Effector memory CD8-positive, alpha-beta T cell (primary cell): ENCODE measurements at regions not wholly inside any gene's neighbourhood (a gene's known extent, or its start where the extent isn't known, plus 50 kb on each side); places are given as distances from the start of the nearest gene placed in this dataset.

Experiments used
- ATAC-seq: fragments of 150-1000 bp; cut with Tn5 transposase; replicated peaks from 2 replicates; pipeline ENCODE4 v1.10.0; 2021; ENCODE audit warnings: mild to moderate bottlenecking, moderate library complexity
- DNase-seq, 3 experiments: peaks; one replicate each; pipeline ENCODE4 v3.0.0; 2021
- H3K27ac Mint-ChIP-seq, 2 donors: one replicate each; pipeline ENCODE4 v1.8.0; 2022; ENCODE audit warnings: mild to moderate bottlenecking in 2 of 2, mixed read lengths in 2 of 2, moderate library complexity in 2 of 2
- H3K27me3 Mint-ChIP-seq, 2 donors: one replicate each; pipeline ENCODE4 v1.8.0; 2022; ENCODE audit warnings: mixed read lengths in 2 of 2
- H3K36me3 Mint-ChIP-seq: one replicate; pipeline ENCODE4 v1.8.0; 2022; ENCODE audit warnings: mild to moderate bottlenecking, moderate library complexity, mixed read lengths; ENCODE audit not compliant: insufficient read depth
- H3K4me1 Mint-ChIP-seq, 2 donors: one replicate each; pipeline ENCODE4 v1.8.0; 2022; ENCODE audit warnings: low read depth in 2 of 2, mixed read lengths in 2 of 2
- H3K4me3 Mint-ChIP-seq, 2 donors: one replicate each; pipeline ENCODE4 v1.8.0; 2022; ENCODE audit warnings: mild to moderate bottlenecking in 2 of 2, mixed read lengths in 2 of 2, moderate library complexity in 2 of 2
- H3K9me3 Mint-ChIP-seq, 2 donors: one replicate each; pipeline ENCODE4 v1.8.0; 2022; ENCODE audit warnings: mixed read lengths in 2 of 2

GRCh38 chr1:173280899-173281660 is 73.9 kb upstream of the TNFSF4 start:
- ATAC-seq (peak; percentile 63), DNase-seq (no peak)
- H3K36me3 Mint-ChIP-seq = no peaks in the 10 kb centered on the region
- H3K4me3 Mint-ChIP-seq = no peak overlapping the region
- no peak overlapping the region for H3K27ac Mint-ChIP-seq
- no peaks in the 10 kb centered on the region for H3K27me3 Mint-ChIP-seq
- peaks cover 4 to 11% of the 10 kb centered on the region in 2 donors for H3K4me1 Mint-ChIP-seq
- H3K9me3 Mint-ChIP-seq = peaks cover 0 to 6% of the 10 kb centered on the region in 2 donors

DNA sequence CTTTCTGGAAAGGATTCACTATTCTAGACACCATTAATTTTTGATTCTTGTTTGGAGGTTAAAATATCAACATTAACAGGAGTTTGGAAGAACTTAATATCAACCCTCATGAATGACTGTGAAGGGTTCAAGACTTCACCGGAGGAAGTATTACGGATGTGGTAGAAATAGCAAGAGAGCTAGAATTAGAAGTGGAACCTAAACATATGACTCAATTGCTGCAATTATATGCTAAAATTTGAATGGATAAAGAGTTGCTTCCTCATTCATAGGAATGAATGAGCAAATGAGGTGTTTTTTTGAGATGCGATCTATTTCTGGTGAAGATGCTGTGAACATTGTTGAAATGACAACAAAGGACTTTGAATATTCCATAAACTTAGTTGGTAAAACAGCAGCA is 77.9 kb upstream of the TNFSF4 start:
- DNase-seq (no peak), ATAC-seq (no peak)
- no peak overlapping the region for H3K4me3 Mint-ChIP-seq
- H3K36me3 Mint-ChIP-seq = no peaks in the 10 kb centered on the region
- H3K4me1 Mint-ChIP-seq = peaks cover 6% of the 10 kb centered on the region in 2 donors
- no peak overlapping the region for H3K27ac Mint-ChIP-seq
- peaks cover 0 to 3% of the 10 kb centered on the region in 2 donors for H3K9me3 Mint-ChIP-seq
- H3K27me3 Mint-ChIP-seq = no peaks in the 10 kb centered on the region

- Mint-ChIP-seq H3K27me3 (no peaks in the 10 kb centered on the region), H3K9me3 (no peaks in the 10 kb centered on the region), H3K4me1 (peaks cover 7 to 10% of the 10 kb centered on the region in 2 donors), H3K4me3 (no peak overlapping the region), H3K36me3 (no peaks in the 10 kb centered on the region), H3K27ac (no peak overlapping the region)
- DNase-seq (no peak), ATAC-seq (no peak)
Measured at GRCh38 chr1:173287785-173288184, 80.7 kb upstream of the TNFSF4 start.

DNA sequence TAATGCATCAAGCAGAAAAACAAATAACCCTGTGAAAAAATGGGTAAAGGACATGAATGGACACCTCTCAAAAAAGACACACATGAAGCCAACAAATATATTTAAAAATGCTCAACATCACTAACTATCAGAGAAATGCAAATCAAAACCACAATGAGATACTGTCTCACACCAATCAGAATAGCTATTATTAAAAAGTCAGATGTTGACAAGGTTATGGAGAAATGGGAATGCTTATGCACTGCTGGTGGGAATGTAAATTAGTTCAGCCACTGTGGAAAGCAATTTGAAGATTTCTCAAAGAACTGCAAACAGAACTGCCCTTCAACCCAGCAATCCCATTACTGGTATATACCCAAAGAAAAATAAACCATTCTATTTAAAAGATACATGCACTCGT is 86.6 kb upstream of the TNFSF4 start:
- Mint-ChIP-seq H3K27me3 (no peaks in the 10 kb centered on the region), H3K27ac (no peak overlapping the region), H3K4me3 (no peak overlapping the region), H3K9me3 (no peaks in the 10 kb centered on the region), H3K4me1 (peaks cover 18 to 23% of the 10 kb centered on the region in 2 donors), H3K36me3 (no peaks in the 10 kb centered on the region)
- DNase-seq (no peak), ATAC-seq (no peak)

- Mint-ChIP-seq H3K9me3 (no peaks in the 10 kb centered on the region), H3K27me3 (no peaks in the 10 kb centered on the region), H3K27ac (peak overlapping the region in 1 of 2 donors; percentile 5), H3K36me3 (no peaks in the 10 kb centered on the region), H3K4me3 (no peak overlapping the region), H3K4me1 (peaks cover 18 to 23% of the 10 kb centered on the region in 2 donors)
- ATAC-seq (no peak), DNase-seq (no peak)
Measured at GRCh38 chr1:173294843-173295242, 87.7 kb upstream of the TNFSF4 start.

DNA sequence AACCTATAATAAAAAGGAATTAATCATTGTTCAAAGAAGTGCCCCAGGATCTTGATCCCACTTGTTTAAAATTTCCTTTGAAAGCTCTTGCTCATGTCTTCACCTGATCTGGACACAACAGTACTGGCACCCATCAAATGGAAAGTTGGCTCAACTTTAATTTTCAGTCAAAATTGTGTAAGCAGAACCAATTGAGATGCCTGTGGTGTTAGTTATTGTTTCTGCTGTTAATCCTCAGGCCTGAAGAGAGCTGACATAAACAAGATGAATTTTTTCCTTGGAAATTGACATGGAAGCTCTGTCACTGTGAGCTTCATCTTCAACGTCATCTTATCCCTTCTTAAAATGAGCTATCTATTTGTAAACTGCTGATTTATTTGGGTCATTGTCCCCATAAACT is 88.3 kb upstream of the TNFSF4 start:
- H3K36me3 Mint-ChIP-seq = no peaks in the 10 kb centered on the region
- H3K4me1 Mint-ChIP-seq = peaks cover 14 to 23% of the 10 kb centered on the region in 2 donors
- no peak overlapping the region for H3K4me3 Mint-ChIP-seq
- ATAC-seq (no peak), DNase-seq (no peak)
- H3K9me3 Mint-ChIP-seq = no peaks in the 10 kb centered on the region
- H3K27me3 Mint-ChIP-seq = no peaks in the 10 kb centered on the region
- no peak overlapping the region for H3K27ac Mint-ChIP-seq

DNA sequence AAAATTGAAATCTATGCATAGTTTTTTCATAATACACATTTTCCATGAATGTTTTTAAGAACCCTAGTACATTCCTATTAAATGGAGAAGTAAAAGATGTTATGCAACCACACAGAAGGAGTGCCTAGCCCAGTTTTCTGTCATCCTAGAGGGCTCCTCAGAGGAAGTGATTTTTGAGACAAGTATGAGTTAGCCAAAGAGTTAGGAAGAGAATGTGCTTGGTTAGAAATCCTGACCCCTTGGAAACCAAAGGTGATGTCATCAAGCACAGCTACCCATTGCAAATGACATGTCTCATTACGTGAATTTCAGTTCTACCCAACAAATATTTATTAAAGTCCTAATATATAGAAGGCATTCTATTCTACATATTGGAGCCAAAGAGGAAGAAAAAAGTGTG is 88.9 kb upstream of the TNFSF4 start:
- no peak for ATAC-seq
- no peak for DNase-seq
- Mint-ChIP-seq H3K27ac (no peak overlapping the region), H3K27me3 (no peaks in the 10 kb centered on the region), H3K9me3 (no peaks in the 10 kb centered on the region), H3K4me1 (peaks cover 11 to 17% of the 10 kb centered on the region in 2 donors), H3K4me3 (no peak overlapping the region), H3K36me3 (no peaks in the 10 kb centered on the region)

- peak overlapping the region in 1 of 2 donors; percentile 16 for H3K4me3 Mint-ChIP-seq
- no peak for DNase-seq
Measured at GRCh38 chr1:173297798-173298391, 90.8 kb upstream of the TNFSF4 start.

DNA sequence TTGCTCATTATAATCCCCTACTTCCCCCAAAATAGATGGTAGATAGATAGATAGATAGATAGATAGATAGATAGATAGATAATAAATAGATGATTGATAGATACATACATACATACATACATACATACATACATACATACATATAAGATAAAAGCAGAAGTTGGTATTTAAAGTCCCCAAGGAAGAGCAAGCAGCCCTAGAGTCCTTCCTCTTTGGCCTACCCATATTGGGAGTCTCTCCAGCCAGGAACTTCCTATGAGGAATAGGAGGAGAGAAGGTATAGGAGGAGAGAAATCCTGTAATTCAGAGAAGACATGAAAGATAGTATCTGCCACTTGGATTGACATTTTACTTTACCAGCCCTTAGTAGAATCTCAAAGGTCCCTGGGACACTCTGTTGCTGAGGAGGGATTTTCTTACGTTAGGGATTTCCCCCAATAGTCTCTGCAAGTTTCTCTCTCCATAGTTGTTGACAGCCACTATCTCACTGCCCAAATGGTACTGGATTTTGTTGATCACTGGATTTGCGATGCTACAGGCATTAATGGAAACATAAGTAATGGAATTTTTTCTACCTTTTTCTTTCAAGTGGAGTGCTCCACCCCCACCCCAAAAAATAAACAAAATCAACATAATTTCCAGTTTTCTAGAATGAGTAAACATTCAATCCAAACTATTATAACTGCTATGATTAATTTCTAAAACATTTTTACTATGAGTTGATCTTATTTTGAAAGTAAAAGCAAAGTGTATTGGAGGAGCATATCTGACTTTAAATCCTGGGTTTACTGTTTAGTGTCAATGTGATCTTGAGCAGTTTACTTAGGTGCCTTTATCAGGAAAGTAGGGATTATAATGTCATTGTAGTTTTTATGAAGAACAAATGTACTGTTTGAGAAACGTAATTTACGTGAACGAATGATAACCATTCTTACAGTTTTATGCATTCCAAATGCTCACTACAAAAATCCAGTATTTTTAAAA is 93.2 kb upstream of the TNFSF4 start:
- Mint-ChIP-seq H3K27me3 (no peaks in the 10 kb centered on the region), H3K4me1 (peaks cover 11 to 13% of the 10 kb centered on the region in 2 donors), H3K9me3 (no peaks in the 10 kb centered on the region), H3K4me3 (no peak overlapping the region), H3K36me3 (no peaks in the 10 kb centered on the region), H3K27ac (no peak overlapping the region)
- DNase-seq (no peak), ATAC-seq (no peak)

More at GRCh38 chr1:173297798-173298391, 90.8 kb upstream of the TNFSF4 start:
- no peaks in the 10 kb centered on the region for H3K27me3 Mint-ChIP-seq
- H3K36me3 Mint-ChIP-seq = no peaks in the 10 kb centered on the region
- no peaks in the 10 kb centered on the region for H3K9me3 Mint-ChIP-seq
- no peak for ATAC-seq
- peaks cover 11 to 13% of the 10 kb centered on the region in 2 donors for H3K4me1 Mint-ChIP-seq
- peak overlapping the region in 1 of 2 donors; percentile 59 for H3K27ac Mint-ChIP-seq

- Mint-ChIP-seq H3K4me3 (no peak overlapping the region), H3K4me1 (peaks cover 10 to 13% of the 10 kb centered on the region in 2 donors), H3K9me3 (no peaks in the 10 kb centered on the region), H3K27me3 (no peaks in the 10 kb centered on the region), H3K36me3 (no peaks in the 10 kb centered on the region), H3K27ac (no peak overlapping the region)
- DNase-seq (no peak), ATAC-seq (no peak)
Measured at GRCh38 chr1:173301507-173301906, 94.4 kb upstream of the TNFSF4 start.

DNA sequence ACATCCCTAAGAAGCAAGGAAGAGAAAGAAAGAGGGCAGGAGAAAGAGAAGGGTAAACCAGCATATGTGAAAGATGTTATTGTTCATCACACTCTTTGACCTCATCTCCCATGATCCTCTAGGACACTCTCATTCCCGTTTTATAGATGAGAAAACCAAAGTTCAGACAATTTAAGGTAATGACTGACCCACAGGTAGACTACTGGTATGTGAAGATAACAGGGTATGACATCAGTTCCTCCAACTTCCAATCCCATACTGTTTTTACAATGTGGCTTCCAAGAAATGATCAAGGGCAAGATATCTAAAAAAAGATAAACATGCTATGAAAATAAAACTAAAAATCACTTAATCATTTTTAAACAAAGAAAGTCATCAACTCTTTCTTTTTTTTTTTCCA is 95.2 kb upstream of the TNFSF4 start:
- H3K36me3 Mint-ChIP-seq = no peaks in the 10 kb centered on the region
- DNase-seq (no peak), ATAC-seq (no peak)
- no peak overlapping the region for H3K27ac Mint-ChIP-seq
- peaks cover 9 to 12% of the 10 kb centered on the region in 2 donors for H3K4me1 Mint-ChIP-seq
- H3K27me3 Mint-ChIP-seq = no peaks in the 10 kb centered on the region
- H3K4me3 Mint-ChIP-seq = no peak overlapping the region
- H3K9me3 Mint-ChIP-seq = no peaks in the 10 kb centered on the region

DNA sequence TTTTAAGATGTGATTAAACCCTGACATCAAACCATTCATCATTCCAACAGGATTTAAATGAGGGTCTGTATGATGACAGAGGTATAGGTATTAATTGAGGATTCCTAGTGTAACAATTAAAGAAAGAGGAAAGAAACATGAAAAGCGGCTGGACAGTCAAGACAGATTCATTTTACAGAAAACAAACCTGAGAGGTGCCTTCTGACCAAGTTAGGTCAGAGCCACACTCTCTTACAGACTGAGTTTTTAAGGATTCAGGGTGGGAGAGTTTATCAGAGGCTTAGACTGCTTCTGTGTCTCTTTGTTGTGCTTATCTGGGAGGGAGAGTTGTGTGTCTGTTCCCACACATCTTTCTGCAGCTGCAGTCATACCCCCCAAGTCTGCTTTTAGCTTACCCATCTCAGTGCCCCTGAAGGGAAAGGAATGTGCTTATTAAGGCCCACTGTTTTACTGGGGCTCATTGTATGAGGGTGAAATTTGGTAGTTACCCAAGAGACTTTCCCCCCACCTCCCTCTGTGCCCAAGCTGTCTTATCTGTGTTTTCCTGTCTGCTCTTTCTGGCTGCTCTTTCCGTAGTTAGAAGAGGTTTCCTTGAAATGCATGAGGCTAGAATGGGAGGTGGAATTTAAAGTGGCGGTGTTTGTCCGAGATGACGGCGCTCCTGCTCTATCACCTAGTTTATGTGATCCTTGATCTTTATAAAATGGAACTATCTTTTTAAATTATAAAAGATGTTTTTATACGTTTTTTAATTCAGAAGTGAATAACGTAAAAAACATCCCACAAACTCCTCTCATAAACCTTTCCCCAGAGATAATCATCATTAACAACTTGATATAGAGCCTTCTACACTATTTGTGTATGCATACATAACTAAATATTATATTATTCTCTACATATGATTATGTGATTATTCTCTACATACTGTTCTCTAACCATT is 96.0 kb upstream of the TNFSF4 start:
- H3K27ac Mint-ChIP-seq = no peak overlapping the region
- peaks cover 5% of the 10 kb centered on the region in 2 donors for H3K4me1 Mint-ChIP-seq
- no peaks in the 10 kb centered on the region for H3K27me3 Mint-ChIP-seq
- ATAC-seq (no peak), DNase-seq (no peak)
- no peaks in the 10 kb centered on the region for H3K36me3 Mint-ChIP-seq
- no peak overlapping the region for H3K4me3 Mint-ChIP-seq
- H3K9me3 Mint-ChIP-seq = no peaks in the 10 kb centered on the region
